Neural progenitor cell (in vitro differentiated cells): ENCODE measurements at regions not wholly inside any gene's neighbourhood (a gene's known extent, or its start where the extent isn't known, plus 50 kb on each side); places are given as distances from the start of the nearest gene placed in this dataset.

Experiments
- EZH2 ChIP-seq: fragments of 200-600 bp; sonication (generic); IDR thresholded peaks from 2 replicates; pipeline ENCODE4 v1.6.1; 2017; ENCODE audit warnings: antibody characterized with exemption, mild to moderate bottlenecking, moderate library complexity
- EZH2phosphoT487 ChIP-seq: fragments of 200-600 bp; sonication (generic); IDR thresholded peaks from 2 replicates; pipeline ENCODE4 v1.6.1; 2017; ENCODE audit warnings: antibody characterized with exemption
- TF ChIP-seq, protein P1 (sequence below): fragments of 200-600 bp; sonication (generic); IDR thresholded peaks from 2 replicates; pipeline ENCODE4 v1.5.1; 2017; ENCODE audit warnings: antibody characterized with exemption, mild to moderate bottlenecking

DNA sequence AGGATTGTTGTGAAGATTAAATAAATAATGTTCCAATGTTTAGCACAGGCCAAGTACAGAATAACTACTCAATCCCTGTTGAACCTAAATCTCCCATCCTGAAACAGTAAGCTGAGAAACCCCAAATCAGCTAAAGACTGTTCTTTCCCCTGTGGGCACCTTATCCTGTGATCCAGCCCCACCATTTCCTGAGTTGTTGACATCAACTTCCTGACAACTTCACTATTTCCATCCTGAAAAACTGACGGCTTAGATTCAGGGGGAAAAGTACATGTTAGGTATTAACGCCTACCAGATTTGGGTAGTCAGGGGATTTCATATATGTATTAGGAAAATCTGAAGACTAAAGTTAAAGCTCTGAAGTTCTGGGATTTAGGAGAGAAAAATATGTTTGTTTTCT lies 51.7 kb upstream of the PALMD start:
- TF ChIP-seq, protein P1, sequence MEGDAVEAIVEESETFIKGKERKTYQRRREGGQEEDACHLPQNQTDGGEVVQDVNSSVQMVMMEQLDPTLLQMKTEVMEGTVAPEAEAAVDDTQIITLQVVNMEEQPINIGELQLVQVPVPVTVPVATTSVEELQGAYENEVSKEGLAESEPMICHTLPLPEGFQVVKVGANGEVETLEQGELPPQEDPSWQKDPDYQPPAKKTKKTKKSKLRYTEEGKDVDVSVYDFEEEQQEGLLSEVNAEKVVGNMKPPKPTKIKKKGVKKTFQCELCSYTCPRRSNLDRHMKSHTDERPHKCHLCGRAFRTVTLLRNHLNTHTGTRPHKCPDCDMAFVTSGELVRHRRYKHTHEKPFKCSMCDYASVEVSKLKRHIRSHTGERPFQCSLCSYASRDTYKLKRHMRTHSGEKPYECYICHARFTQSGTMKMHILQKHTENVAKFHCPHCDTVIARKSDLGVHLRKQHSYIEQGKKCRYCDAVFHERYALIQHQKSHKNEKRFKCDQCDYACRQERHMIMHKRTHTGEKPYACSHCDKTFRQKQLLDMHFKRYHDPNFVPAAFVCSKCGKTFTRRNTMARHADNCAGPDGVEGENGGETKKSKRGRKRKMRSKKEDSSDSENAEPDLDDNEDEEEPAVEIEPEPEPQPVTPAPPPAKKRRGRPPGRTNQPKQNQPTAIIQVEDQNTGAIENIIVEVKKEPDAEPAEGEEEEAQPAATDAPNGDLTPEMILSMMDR: no peak
- TF ChIP-seq EZH2 (no peak), EZH2phosphoT487 (no peak)
